AG09319 (cell line): ENCODE measurements at regions not wholly inside any gene's neighbourhood (a gene's known extent, or its start where the extent isn't known, plus 50 kb on each side); places are given as distances from the start of the nearest gene placed in this dataset.

ENCODE experiments used
- DNase-seq: peaks from one replicate; pipeline ENCODE4 v3.0.0-alpha.2; 2010; ENCODE audit warnings: low read depth; ENCODE audit errors: extremely low read depth
- CTCF ChIP-seq: IDR thresholded peaks from 2 replicates; pipeline ENCODE4 v1.5.1; 2011; ENCODE audit warnings: low read depth, mild to moderate bottlenecking, inconsistent platforms, low read length, moderate library complexity

DNA sequence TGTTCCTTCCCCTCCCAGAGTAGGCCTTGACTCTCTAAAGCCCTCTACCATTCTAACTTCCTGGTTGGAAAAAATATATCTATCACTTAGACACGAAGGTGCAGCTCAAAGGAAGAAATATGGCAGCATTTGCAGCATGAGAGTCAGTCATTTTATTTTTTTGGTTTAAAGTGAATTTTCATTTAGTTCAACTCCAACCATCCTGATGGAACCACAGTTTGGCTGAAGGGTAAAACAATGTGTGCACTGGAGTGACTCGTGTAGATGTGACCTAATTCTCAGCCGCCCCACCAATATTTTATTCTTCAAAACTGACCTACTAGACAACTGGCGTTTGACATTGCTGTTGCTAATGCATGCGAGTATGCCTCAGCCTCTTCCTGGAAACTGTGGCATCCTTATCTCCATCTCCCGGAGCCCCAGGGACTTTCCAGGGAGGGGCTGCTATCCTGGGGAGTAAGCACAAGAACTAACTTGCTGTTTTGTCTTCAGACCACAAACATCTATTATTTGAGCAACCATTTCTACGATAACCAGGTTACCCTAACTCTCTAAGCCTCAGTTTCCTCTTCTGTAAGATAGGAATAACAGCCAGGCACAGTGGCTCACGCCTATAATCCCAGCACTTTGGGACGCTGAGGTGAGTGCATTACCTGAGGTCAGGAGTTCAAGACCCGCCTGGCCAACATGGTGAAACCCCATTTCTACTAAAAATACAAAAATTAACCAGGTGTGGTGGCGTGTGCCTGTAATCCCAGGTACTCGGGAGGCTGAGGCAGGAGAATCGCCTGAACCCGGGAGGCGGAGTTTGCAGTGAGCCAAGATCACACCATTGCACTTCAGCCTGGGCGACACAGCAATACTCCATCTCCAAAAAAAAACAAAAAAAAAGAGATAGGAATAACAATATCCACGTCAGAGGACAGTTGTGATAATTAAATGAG, 148.7 kb upstream of the JARID2 start:
- DNase-seq, result no peak

DNA sequence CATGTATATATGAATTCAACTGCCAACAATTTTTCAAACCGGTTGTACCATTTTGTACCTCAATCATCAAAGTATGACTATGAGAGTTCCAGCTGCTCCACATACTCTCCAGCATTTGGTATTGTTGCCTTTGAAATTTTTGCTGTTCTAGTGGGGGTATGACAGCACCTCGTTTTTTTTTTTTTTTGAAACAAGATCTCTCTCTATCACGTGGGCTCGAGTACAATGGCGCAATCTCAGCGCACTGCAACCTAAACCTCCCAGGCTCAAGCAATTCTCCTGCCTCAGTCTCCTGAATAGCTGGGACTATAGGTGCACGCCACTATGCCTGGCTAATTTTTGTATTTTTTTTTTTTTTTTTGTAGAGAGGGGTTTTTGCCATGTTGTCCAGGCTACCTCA, 144.7 kb upstream of the JARID2 start:
- no peak for TF ChIP-seq CTCF
- no peak for DNase-seq

More for the DNA sequence above, 148.7 kb upstream of the JARID2 start:
- no peak for TF ChIP-seq CTCF

DNA sequence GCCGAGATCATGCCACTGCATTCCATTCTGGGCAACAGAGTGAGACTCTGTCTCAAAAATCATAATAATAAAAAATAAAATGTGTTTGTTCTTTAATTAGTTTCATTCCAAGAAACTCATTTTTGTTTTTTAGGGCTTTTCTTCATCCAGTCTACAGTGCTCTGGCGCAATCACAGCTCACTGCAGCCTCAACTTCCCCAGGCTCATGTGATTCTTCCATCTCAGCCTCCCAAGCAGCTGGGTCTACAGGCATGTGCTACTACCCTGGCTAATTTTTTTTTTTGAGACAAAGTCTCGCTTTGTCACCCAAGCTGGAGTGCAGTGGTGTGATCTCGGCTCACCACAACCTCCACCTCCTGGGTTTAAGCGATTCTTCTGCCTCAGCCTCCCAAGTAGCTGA, 143.6 kb upstream of the JARID2 start:
- no peak for DNase-seq

DNA sequence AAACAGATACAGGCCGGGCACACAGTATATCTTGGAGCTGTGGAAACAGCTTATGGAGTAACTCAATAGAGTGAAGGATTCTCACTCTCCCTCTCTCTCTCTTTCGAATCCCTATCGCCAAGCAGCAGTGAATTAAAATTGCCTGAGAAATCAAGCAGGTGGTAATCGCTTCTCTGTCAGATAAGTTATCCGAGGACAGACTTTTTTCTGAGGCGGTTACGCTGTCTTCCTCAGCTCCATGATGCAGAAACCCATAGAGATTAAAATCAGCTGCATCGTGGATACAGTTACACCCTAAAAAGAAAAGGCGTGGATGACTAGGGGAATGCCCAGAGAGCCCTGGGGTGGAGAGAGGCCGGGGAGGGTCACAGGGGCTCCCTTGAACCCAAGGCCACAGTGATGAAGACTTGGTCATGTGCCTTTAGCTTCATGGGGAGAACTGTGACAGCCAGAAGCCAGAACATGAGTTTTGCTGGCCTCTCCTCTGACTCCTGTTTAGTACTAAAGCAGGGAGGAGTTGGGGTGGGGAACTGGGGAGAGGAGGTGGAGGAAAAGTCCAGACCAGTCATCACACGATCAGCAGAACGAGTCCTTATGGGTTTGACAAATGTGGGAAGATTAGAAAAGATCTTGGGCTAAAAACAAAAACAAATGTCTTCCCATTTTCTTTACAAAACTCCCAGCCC, 138.8 kb upstream of the JARID2 start:
- no peak for DNase-seq
- TF ChIP-seq CTCF, result no peak

More for the DNA sequence above, 143.6 kb upstream of the JARID2 start:
- no peak for TF ChIP-seq CTCF

GRCh38 chr6:15107644-15108382, 138.1 kb upstream of the JARID2 start:
- DNase-seq, result no peak
- no peak for TF ChIP-seq CTCF

DNA sequence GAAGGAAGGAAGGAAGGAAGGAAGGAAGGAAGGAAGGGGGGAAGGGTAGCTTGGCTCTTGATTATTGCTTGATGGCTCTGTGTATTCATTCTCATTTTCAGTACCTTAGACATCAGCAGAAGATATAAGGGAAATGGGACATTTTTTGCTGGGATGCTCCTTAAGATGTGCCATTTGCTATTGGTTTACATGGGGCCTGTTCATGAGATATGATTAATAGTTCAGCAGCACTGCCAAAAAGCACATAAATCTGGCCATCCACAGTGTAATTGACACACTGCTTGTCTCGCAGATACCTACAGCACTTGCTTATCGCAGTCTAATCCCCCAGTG, 137.5 kb upstream of the JARID2 start:
- no peak for TF ChIP-seq CTCF
- no peak for DNase-seq
